C4-2B (cell line): ENCODE measurements at regions not wholly inside any gene's neighbourhood (a gene's known extent, or its start where the extent isn't known, plus 50 kb on each side); places are given as distances from the start of the nearest gene placed in this dataset.

Source experiments
- CTCF ChIP-seq: fragments of 450-650 bp; conservative IDR thresholded peaks from 2 replicates; pipeline ENCODE4 v1.5.1; 2017; ENCODE audit warnings: mild to moderate bottlenecking
- ZFX ChIP-seq: fragments of 450-650 bp; IDR thresholded peaks from 2 replicates; pipeline ENCODE4 v1.6.1; 2017

GRCh38 chr3:59518283-59519055, 468.6 kb upstream of the CFAP20DC start:
- no peak for TF ChIP-seq CTCF
- TF ChIP-seq ZFX: no peak
